Endothelial cell of umbilical vein (primary cell): ENCODE measurements at regions not wholly inside any gene's neighbourhood (a gene's known extent, or its start where the extent isn't known, plus 50 kb on each side); places are given as distances from the start of the nearest gene placed in this dataset.

Experiments
- CTCF ChIP-seq, 2 donors: IDR thresholded peaks; 1 replicate in 1 of 2; 2 replicates in 1 of 2; pipeline ENCODE4 v1.5.1; 2011; ENCODE audit warnings: low read length in 2 of 2, mild to moderate bottlenecking in 2 of 2, moderate library complexity in 2 of 2, control low read depth in 1 of 2, inconsistent platforms in 1 of 2, low read depth in 1 of 2; ENCODE audit not compliant: insufficient read depth in 1 of 2; ENCODE audit errors: extremely low read depth in 1 of 2
- GATA2 ChIP-seq: IDR thresholded peaks from 2 replicates; pipeline ENCODE4 v1.7.0; 2011; ENCODE audit warnings: low read depth, mild to moderate bottlenecking, moderate library complexity, mixed read lengths, low read length; ENCODE audit not compliant: insufficient read length, insufficient read depth
- POLR2AphosphoS5 ChIP-seq: IDR thresholded peaks from 2 replicates; pipeline ENCODE4 v1.6.1; 2012; ENCODE audit warnings: low read depth, mild to moderate bottlenecking, control low read depth, low read length, moderate library complexity; ENCODE audit not compliant: insufficient read depth
- TF ChIP-seq, protein P1 (sequence below): IDR thresholded peaks from 2 replicates; pipeline ENCODE4 v1.6.1; 2011; ENCODE audit not compliant: insufficient read depth, insufficient read length

- TF ChIP-seq POLR2AphosphoS5 (no peak), CTCF (IDR thresholded peaks at IDR 0.05; ENCODE audit: extremely low read depth in 1 of 2, insufficient read depth in 1 of 2, low read depth in 1 of 2, low read length in 2 of 2) (no peak), GATA2 (peak; percentile 15)
- TF ChIP-seq, protein P1, sequence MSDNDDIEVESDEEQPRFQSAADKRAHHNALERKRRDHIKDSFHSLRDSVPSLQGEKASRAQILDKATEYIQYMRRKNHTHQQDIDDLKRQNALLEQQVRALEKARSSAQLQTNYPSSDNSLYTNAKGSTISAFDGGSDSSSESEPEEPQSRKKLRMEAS: no peak
Observed at GRCh38 chr5:58378613-58379390, 81.1 kb downstream of the PLK2 start.
